Kidney (tissue), 13 donors: ENCODE measurements at regions not wholly inside any gene's neighbourhood (a gene's known extent, or its start where the extent isn't known, plus 50 kb on each side); places are given as distances from the start of the nearest gene placed in this dataset.
"Not testable (repeated sequence)": the region's sequence is repeated elsewhere in the genome, so short reads cannot be mapped to it uniquely, and the experiment has no call there.

Experiments
- DNase-seq, 5 donors: peaks; one replicate each; pipeline ENCODE4 v3.0.0-alpha.2; 2013 to 2020
- FAIRE-seq: peaks from 2 replicates; lab custom pipeline; 2012; peaks lifted over from hg19 to GRCh38; lab: Jason Lieb, UNC
- H3K27ac ChIP-seq, 2 donors: one replicate each; pipeline ENCODE4 v1.7.0; 2013; ENCODE audit warnings: low read depth in 2 of 2, low read length in 2 of 2, inconsistent platforms in 1 of 2
- H3K27me3 ChIP-seq: one replicate; pipeline ENCODE4 v1.7.1; 2013; ENCODE audit warnings: low read length, inconsistent platforms; ENCODE audit not compliant: control insufficient read depth, insufficient read depth
- H3K36me3 ChIP-seq, 3 donors: one replicate each; pipeline versions ENCODE4 v1.7.0 to v1.7.1; 2013; ENCODE audit warnings: low read length in 3 of 3, control low read depth in 1 of 3, inconsistent platforms in 1 of 3; ENCODE audit not compliant: insufficient read depth in 3 of 3, control insufficient read depth in 2 of 3
- H3K4me1 ChIP-seq, 3 donors: one replicate each; pipeline versions ENCODE4 v1.7.0 to v1.7.1; 2013; ENCODE audit warnings: low read length in 3 of 3, inconsistent platforms in 1 of 3, low read depth in 1 of 3; ENCODE audit not compliant: control insufficient read depth in 2 of 3, insufficient read depth in 2 of 3
- H3K4me3 ChIP-seq, 3 donors: one replicate each; pipeline versions ENCODE4 v1.7.0 to v1.8.1; 2013; ENCODE audit warnings: low read length in 3 of 3, control low read depth in 1 of 3, inconsistent platforms in 1 of 3
- H3K9ac ChIP-seq, 3 donors: one replicate each; pipeline versions ENCODE4 v1.7.0 to v1.7.1; 2013; ENCODE audit warnings: low read length in 3 of 3, control low read depth in 1 of 3, inconsistent platforms in 1 of 3
- H3K9me3 ChIP-seq, 3 donors: one replicate each; pipeline versions ENCODE4 v1.7.0 to v1.7.1; 2013; ENCODE audit warnings: low read length in 3 of 3, control low read depth in 1 of 3, inconsistent platforms in 1 of 3; ENCODE audit not compliant: control insufficient read depth in 2 of 3, insufficient read depth in 1 of 3
- intact Hi-C: fragments of 100-400 bp; cut with DNase I; formaldehyde crosslinking; loops from one replicate; pipeline ENCODE4 v1.11.1; 2022
- TF ChIP-seq, protein P1 (sequence below): IDR thresholded peaks from 3 replicates; pipeline ENCODE4 v1.5.1; 2012; ENCODE audit warnings: mild to moderate bottlenecking, moderate library complexity, borderline replicate concordance; ENCODE audit not compliant: insufficient read depth; ENCODE audit errors: extremely low read depth
- donor health status: control.
- donor health status: control.
- donor health status: control.
- donor health status: control.
- donor health status: control.
- donor health status: DM: yes; HTN: yes; CAD: no.
- donor health status: Normal renal cell carcinoma (clear cell type).

DNA sequence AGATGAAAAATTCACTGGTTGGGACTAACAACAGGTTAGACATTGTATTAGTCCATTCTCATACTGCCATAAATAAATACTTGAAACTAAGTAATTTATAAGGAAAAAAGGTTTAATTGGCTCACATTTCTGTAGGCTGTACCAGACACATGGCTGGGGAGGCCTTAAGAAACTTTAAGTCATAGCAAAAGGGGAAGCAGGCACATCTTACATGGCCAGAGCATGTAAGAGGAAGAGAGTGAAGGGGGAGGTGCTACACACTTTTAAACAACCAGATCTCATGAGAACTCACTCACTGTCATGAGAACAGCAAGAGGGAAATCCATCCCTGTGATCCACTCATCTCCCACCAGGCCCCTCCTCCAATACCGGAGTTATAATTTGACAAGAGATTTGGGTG lies 125.9 kb downstream of the SUCLA2 start:
- Histone ChIP-seq H3K4me3 (no peak overlapping the region), H3K9ac (no peak overlapping the region), H3K9me3 (peaks cover 0 to 2% (median 0%) of the 10 kb centered on the region in 3 donors), H3K27me3 (no peaks in the 10 kb centered on the region), H3K4me1 (no peaks in the 10 kb centered on the region), H3K36me3 (no peaks in the 10 kb centered on the region), H3K27ac (no peak overlapping the region)
- DNase-seq (no peak), FAIRE-seq (no peak)
- TF ChIP-seq, protein P1, sequence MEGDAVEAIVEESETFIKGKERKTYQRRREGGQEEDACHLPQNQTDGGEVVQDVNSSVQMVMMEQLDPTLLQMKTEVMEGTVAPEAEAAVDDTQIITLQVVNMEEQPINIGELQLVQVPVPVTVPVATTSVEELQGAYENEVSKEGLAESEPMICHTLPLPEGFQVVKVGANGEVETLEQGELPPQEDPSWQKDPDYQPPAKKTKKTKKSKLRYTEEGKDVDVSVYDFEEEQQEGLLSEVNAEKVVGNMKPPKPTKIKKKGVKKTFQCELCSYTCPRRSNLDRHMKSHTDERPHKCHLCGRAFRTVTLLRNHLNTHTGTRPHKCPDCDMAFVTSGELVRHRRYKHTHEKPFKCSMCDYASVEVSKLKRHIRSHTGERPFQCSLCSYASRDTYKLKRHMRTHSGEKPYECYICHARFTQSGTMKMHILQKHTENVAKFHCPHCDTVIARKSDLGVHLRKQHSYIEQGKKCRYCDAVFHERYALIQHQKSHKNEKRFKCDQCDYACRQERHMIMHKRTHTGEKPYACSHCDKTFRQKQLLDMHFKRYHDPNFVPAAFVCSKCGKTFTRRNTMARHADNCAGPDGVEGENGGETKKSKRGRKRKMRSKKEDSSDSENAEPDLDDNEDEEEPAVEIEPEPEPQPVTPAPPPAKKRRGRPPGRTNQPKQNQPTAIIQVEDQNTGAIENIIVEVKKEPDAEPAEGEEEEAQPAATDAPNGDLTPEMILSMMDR = no peak
- intact Hi-C loops = no loop called here

DNA sequence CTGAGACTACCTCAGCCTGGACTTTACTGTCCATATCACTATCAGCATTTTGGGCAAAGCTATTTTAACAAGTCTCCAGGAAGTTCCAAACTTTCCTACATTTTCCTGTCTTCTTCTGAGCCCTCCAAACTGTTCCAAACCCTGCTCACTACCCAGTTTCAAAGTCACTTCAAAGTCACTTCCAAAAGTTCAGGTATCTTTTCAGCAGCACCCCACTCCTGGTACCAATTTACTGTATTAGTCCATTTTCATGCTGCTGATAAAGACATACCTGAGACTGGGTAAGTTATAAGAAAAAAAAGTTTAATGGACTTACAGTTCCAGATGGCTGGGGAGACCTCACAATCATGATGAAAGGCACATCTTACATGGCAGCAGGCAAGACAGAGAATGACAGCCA lies 127.1 kb downstream of the SUCLA2 start:
- intact Hi-C loops, H3K36me3 ChIP-seq, FAIRE-seq, H3K4me1 ChIP-seq, H3K27ac ChIP-seq, DNase-seq, H3K9ac ChIP-seq, H3K27me3 ChIP-seq, H3K9me3 ChIP-seq, H3K4me3 ChIP-seq: not testable (repeated sequence)

DNA sequence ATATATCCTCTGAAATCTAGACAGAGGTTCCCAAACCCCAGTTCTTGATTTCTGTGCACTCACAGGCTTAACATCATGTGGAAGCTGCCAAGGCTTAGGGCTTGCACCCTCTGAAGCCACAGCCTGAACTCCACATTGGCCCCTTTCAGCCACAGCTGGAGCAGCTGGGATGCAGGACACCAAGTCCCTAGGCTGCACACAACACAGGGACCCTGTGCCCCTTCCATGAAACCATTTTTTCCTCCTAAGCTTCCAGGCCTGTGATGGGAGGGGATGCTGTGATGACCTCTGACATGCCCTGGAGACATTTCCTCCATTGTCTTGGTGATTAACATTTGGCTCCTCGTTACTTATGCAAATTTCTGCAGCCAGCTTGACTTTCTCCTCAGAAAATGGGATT lies 127.8 kb downstream of the SUCLA2 start:
- FAIRE-seq, H3K27me3 ChIP-seq, H3K9ac ChIP-seq, intact Hi-C loops, H3K36me3 ChIP-seq, DNase-seq, H3K27ac ChIP-seq, H3K9me3 ChIP-seq, H3K4me3 ChIP-seq, H3K4me1 ChIP-seq: not testable (repeated sequence)

DNA sequence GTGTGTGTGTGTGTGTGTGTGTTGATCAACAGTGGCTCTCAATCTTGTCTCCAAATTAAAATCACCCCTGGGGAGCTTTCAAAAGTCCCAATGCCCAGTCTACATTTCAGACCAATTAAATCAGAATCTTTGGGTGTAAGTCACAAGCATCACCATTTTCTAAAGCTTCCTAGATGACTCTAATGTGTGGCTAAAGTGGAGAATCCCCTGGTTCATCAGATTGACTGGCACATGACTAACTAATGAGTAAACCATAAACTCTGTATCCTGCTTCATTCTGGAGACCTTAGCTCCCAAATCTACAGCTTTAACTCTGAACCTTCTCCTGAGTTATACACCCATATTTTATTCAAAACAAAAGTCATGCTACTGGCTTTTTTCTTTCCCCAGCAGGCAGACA lies 131.3 kb downstream of the SUCLA2 start:
- intact Hi-C loops = no loop called here

More for the DNA sequence above, 131.3 kb downstream of the SUCLA2 start:
- H3K9me3 ChIP-seq = peaks cover 0 to 2% (median 0%) of the 10 kb centered on the region in 3 donors
- H3K4me3 ChIP-seq = no peak overlapping the region
- no peak overlapping the region for H3K9ac ChIP-seq
- H3K4me1 ChIP-seq = no peaks in the 10 kb centered on the region
- FAIRE-seq = no peak
- no peaks in the 10 kb centered on the region for H3K36me3 ChIP-seq
- TF ChIP-seq, protein P1 = no peak
- H3K27me3 ChIP-seq = no peaks in the 10 kb centered on the region
- peak in 2 of 5 donors; percentile 13 to 16 for DNase-seq
- H3K27ac ChIP-seq = no peak overlapping the region
